DOHH2 (cell line): ENCODE measurements at regions not wholly inside any gene's neighbourhood (a gene's known extent, or its start where the extent isn't known, plus 50 kb on each side); places are given as distances from the start of the nearest gene placed in this dataset.

Experiments used
- H3F3A ChIP-seq: fragments of 200-600 bp; sonication (generic), shearing (Covaris generic); 2 replicates; pipeline ENCODE4 v1.6.0; 2016; ENCODE audit warnings: antibody characterized with exemption, mild to moderate bottlenecking; ENCODE audit not compliant: control insufficient read depth, insufficient read depth
- H3K27ac ChIP-seq: fragments of 200-600 bp; sonication (generic); 2 replicates; pipeline ENCODE4 v1.5.1; 2014; ENCODE audit warnings: low read depth, mild to moderate bottlenecking, low read length, moderate library complexity
- H3K27me3 ChIP-seq: fragments of 200-600 bp; sonication (generic); 2 replicates; pipeline ENCODE4 v1.6.1; 2014; ENCODE audit warnings: mild to moderate bottlenecking, low read length, mixed read lengths; ENCODE audit not compliant: control insufficient read depth
- H3K36me3 ChIP-seq: fragments of 200-600 bp; sonication (generic); 2 replicates; pipeline ENCODE4 v1.6.1; 2014; ENCODE audit warnings: mild to moderate bottlenecking, low read length, moderate library complexity, mixed read lengths; ENCODE audit not compliant: control insufficient read depth
- H3K4me1 ChIP-seq: fragments of 200-600 bp; sonication (generic); 2 replicates; pipeline ENCODE4 v1.6.1; 2014; ENCODE audit warnings: mild to moderate bottlenecking, low read length, mixed read lengths; ENCODE audit not compliant: control insufficient read depth
- H3K4me2 ChIP-seq: fragments of 200-600 bp; sonication (generic); 2 replicates; pipeline ENCODE4 v1.6.0; 2014; ENCODE audit warnings: mild to moderate bottlenecking, low read length, moderate library complexity
- H3K4me3 ChIP-seq: fragments of 200-600 bp; sonication (generic); 2 replicates; pipeline ENCODE4 v1.5.1; 2014; ENCODE audit warnings: mild to moderate bottlenecking, low read length, mixed read lengths
- H3K79me2 ChIP-seq: fragments of 200-600 bp; sonication (generic); 2 replicates; pipeline ENCODE4 v1.6.1; 2014; ENCODE audit warnings: mild to moderate bottlenecking, low read length, mixed read lengths; ENCODE audit not compliant: control insufficient read depth
- H3K9me2 ChIP-seq: fragments of 200-600 bp; sonication (generic); replicated peaks from 2 replicates; pipeline ENCODE4 v1.6.1; 2014; ENCODE audit warnings: mild to moderate bottlenecking, low read length, mixed read lengths; ENCODE audit not compliant: control insufficient read depth
- H3K9me3 ChIP-seq: fragments of 200-600 bp; sonication (generic); 2 replicates; pipeline ENCODE4 v1.6.1; 2014; ENCODE audit warnings: antibody characterized with exemption, low read length, mixed read lengths; ENCODE audit not compliant: control insufficient read depth, insufficient read depth
- H4K20me1 ChIP-seq: fragments of 200-600 bp; sonication (generic); 2 replicates; pipeline ENCODE4 v1.6.0; 2014; ENCODE audit warnings: low read depth, mild to moderate bottlenecking, antibody characterized with exemption, low read length, moderate library complexity; ENCODE audit not compliant: control insufficient read depth, insufficient read depth
- EZH2phosphoT487 ChIP-seq: fragments of 200-600 bp; sonication (generic); IDR thresholded peaks from 2 replicates; pipeline ENCODE4 v1.6.1; 2017; ENCODE audit warnings: borderline replicate concordance, mild to moderate bottlenecking, antibody characterized with exemption, low read length, moderate library complexity, mixed read lengths
- TF ChIP-seq, protein P1 (sequence below): fragments of 200-600 bp; sonication (generic); IDR thresholded peaks from one replicate; pipeline ENCODE4 v1.5.1; 2014; ENCODE audit warnings: antibody characterized with exemption, mild to moderate bottlenecking, low read depth, low read length; ENCODE audit not compliant: poor library complexity, severe bottlenecking

DNA sequence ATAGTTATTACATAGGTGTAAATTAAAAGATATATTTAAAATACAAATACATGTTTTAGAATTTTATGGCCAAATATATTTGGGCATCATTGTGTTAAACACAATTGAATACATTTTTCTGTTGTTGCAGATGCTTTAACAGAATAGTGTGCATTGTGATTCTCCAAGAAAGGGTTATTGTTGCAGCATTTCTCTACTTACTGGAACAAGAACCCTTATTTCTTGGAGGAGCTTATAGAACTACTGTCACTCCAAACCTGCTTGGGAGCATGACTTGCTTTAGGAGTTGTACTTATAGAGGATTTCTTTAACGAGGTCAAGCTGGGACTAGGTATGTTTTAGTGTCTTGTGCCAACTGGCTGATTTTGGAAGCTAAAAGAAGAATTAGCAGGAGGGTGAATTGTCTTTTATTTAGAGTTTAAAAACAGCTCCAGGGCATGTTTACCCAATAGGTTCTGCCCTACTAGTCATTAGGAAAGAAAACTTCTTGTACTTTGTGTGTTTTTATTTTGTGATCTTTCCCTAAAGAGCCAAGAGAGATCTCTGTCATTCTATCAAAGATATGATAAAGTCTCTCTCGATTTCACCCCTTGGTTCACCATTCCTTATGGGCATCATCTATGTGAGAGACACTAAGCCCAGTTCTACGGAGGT is 279.8 kb upstream of the SALL1 start:
- H3K27ac ChIP-seq, result no peak overlapping the region
- H3K4me2 ChIP-seq, result no peak overlapping the region

DNA sequence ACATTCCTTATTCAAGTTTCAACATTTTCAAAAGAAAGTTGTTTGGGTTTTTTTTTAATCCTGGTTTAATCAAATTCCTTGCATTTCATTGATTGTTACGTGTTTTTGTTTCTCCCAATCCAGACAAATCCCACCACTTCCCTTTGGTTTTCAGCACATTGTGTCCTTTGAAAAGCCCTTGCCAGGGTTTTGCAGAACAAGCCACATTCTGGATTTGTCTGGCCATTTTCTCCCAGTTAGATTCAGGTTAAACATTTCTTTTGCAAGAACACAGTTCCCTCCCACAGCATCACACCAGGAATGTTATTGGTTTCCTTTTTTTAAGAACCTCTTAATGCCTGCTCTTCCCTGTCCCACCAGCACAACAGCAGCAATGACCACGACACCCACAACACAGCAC is 278.0 kb upstream of the SALL1 start:
- H3K9me3 ChIP-seq, result no peaks in the 10 kb centered on the region; the same call in 1 of the 2 replicates
- no peaks in the 10 kb centered on the region for H3K36me3 ChIP-seq
- no peak overlapping the region for H3K4me3 ChIP-seq
- no peaks in the 10 kb centered on the region for H3K79me2 ChIP-seq
- H3K9me2 ChIP-seq, result no peaks in the 10 kb centered on the region
- TF ChIP-seq, protein P1, sequence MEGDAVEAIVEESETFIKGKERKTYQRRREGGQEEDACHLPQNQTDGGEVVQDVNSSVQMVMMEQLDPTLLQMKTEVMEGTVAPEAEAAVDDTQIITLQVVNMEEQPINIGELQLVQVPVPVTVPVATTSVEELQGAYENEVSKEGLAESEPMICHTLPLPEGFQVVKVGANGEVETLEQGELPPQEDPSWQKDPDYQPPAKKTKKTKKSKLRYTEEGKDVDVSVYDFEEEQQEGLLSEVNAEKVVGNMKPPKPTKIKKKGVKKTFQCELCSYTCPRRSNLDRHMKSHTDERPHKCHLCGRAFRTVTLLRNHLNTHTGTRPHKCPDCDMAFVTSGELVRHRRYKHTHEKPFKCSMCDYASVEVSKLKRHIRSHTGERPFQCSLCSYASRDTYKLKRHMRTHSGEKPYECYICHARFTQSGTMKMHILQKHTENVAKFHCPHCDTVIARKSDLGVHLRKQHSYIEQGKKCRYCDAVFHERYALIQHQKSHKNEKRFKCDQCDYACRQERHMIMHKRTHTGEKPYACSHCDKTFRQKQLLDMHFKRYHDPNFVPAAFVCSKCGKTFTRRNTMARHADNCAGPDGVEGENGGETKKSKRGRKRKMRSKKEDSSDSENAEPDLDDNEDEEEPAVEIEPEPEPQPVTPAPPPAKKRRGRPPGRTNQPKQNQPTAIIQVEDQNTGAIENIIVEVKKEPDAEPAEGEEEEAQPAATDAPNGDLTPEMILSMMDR, result no peak
- no peaks in the 10 kb centered on the region for H3K27me3 ChIP-seq
- no peaks in the 10 kb centered on the region for H4K20me1 ChIP-seq
- no peaks in the 10 kb centered on the region for H3K4me1 ChIP-seq
- no peak overlapping the region for H3K27ac ChIP-seq
- no peak overlapping the region for H3K4me2 ChIP-seq
- no peaks in the 10 kb centered on the region for H3F3A ChIP-seq

More for the DNA sequence above, 279.8 kb upstream of the SALL1 start:
- no peaks in the 10 kb centered on the region for H3K9me2 ChIP-seq
- no peaks in the 10 kb centered on the region for H3K36me3 ChIP-seq
- no peak overlapping the region for H3K4me3 ChIP-seq
- H3F3A ChIP-seq, result no peaks in the 10 kb centered on the region
- no peaks in the 10 kb centered on the region for H4K20me1 ChIP-seq
- no peaks in the 10 kb centered on the region for H3K27me3 ChIP-seq
- H3K9me3 ChIP-seq, result no peaks in the 10 kb centered on the region; the same call in 1 of the 2 replicates
- H3K79me2 ChIP-seq, result no peaks in the 10 kb centered on the region
- no peak for TF ChIP-seq EZH2phosphoT487
- no peaks in the 10 kb centered on the region for H3K4me1 ChIP-seq

DNA sequence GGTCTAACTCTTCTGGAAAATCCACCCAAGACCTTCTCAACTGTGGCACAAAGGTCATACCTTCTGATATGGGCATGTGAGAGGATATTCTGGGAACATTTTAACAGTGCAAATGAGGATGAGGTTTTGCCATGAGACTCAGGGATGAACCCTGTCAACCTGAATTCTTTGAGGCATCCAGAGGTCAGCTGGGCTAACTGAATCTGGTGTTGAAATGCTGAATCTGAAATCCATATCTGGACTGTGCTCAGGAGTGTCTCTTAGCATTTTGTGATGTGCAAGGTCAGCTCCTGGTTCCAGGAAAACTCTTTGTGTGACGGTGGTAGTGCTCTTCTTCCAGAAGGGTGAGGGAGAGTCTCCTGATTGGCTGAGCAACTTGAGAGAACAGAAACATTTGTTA is 276.0 kb upstream of the SALL1 start:
- Histone ChIP-seq H3K9me3 (no peaks in the 10 kb centered on the region; the same call in 1 of the 2 replicates), H3K27ac (no peak overlapping the region), H3K79me2 (no peaks in the 10 kb centered on the region), H4K20me1 (no peaks in the 10 kb centered on the region), H3F3A (no peaks in the 10 kb centered on the region), H3K4me3 (no peak overlapping the region), H3K36me3 (no peaks in the 10 kb centered on the region), H3K27me3 (no peaks in the 10 kb centered on the region), H3K4me1 (no peaks in the 10 kb centered on the region), H3K4me2 (no peak overlapping the region), H3K9me2 (no peaks in the 10 kb centered on the region)
- no peak for TF ChIP-seq EZH2phosphoT487
- TF ChIP-seq, protein P1, result no peak

DNA sequence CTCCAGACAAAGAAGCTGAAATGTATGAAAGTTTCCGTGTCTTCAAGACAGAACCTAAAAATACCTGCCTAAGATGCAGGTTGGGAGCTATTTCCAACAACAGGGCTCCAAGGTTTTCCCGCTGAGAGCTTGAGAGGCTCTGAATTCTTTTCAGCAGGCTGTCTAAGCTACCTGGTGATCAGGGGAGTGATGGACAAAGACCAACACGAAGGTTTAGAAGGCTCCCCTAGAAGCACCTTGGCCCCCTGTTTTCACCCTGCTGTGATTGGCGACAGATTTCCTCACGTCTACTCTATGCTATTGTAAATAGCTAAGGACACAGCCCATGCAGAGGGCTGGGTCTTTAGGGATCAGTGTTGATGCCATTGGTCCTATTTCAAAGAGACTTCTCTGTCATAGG is 275.2 kb upstream of the SALL1 start:
- Histone ChIP-seq H3K4me1 (no peaks in the 10 kb centered on the region), H3F3A (no peaks in the 10 kb centered on the region), H3K9me2 (no peaks in the 10 kb centered on the region), H3K27ac (no peak overlapping the region), H4K20me1 (no peaks in the 10 kb centered on the region), H3K4me3 (no peak overlapping the region), H3K27me3 (no peaks in the 10 kb centered on the region), H3K36me3 (no peaks in the 10 kb centered on the region), H3K4me2 (no peak overlapping the region), H3K79me2 (no peaks in the 10 kb centered on the region), H3K9me3 (no peaks in the 10 kb centered on the region; the same call in 1 of the 2 replicates)
- TF ChIP-seq, protein P1, result no peak
- no peak for TF ChIP-seq EZH2phosphoT487
